ENCODE measurements at regions not wholly inside any gene's neighbourhood (a gene's known extent, or its start where the extent isn't known, plus 50 kb on each side); places are given as distances from the start of the nearest gene placed in this dataset.

DNA sequence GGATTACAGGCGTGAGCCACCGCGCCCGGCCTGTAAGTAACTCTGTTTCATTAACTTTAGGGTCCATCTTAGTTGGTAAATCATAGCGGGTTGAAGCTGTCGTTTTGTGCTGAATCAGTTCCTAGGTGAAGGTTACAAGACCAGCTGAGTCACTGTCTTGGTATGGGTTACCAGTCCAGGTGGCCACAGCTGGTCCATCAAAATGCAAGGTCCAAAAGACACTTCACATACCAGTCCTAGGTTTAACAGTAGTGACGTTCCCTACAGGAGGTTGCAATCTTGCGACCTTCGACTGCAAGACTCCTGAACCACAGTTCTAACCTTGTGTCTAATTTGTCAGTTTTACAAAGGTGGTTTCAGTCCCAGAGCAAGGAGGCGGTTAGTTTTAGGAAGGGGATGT lies 160.1 kb upstream of the ATP10A start:
- TF ChIP-seq CTCF (IDR thresholded peaks at IDR 0.05) (no peak), EZH2 (IDR thresholded peaks at IDR 0.05; ENCODE audit: borderline replicate concordance, insufficient read depth, low read depth, low read length, poor library complexity, severe bottlenecking) (no peak)
